SIG-M5 (cell line): ENCODE measurements at regions not wholly inside any gene's neighbourhood (a gene's known extent, or its start where the extent isn't known, plus 50 kb on each side); places are given as distances from the start of the nearest gene placed in this dataset.
"Not testable (repeated sequence)": the region's sequence is repeated elsewhere in the genome, so short reads cannot be mapped to it uniquely, and the experiment has no call there.

Experiments used
- DNase-seq: peaks from one replicate; lab custom pipeline; 2025; lab: John Stamatoyannopoulos, UW

DNA sequence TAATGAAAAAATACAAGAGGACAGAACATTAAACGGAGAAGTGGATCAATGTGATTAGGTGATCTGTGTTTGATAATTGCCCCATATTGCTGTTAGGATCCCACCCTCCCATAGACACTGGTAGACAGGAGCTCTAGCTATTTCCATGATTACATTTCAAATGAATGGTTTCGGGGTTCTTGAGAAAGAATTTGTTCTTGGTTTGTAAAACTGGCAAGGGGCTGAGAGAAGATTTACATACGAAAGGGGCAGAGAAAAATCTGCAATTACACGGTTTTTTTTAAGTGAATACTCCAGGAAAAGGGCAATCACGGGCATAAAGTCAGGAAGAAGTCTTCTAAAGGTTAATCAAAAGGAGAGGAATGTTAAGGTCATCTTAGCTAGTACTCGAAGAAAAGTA, 2125.7 kb upstream of the PCDH20 start:
- DNase-seq = no peak

DNA sequence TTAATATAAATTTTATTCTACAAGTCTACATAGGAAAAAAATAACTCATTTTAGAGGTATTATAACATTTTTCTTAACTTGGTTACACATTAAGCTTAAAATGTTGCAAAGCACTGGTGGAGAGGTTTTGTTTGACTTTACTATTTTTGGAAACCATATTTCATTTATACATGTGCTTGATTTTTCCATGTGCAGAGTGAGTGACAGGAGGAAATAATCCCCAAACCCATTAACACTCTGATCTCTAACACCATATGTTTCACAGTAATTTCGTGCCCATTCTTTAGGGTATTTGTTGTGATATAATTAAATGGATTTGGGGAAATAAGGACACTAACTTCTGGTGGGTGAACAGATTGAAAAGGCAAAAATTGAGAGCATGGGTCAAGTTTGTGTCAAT, 2124.4 kb upstream of the PCDH20 start:
- DNase-seq = no peak

DNA sequence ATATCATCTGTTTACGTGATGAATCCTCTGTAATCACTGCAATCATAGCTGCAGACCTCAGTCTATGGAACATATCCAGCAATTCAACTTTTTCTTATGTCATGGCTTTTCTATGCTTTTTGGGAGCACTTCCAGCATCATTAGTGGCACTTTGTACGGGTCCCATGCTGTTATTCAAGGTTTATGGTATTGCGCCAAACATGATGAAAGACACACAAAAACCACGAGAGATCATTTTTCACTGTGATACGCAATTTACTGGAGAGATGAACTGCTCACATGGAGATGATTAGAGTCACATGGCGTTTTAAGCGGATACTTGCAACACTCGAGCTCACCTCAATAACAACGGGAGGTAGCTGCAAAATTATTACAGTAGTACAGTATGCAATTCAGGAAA, 2101.7 kb upstream of the PCDH20 start:
- DNase-seq = no peak

DNA sequence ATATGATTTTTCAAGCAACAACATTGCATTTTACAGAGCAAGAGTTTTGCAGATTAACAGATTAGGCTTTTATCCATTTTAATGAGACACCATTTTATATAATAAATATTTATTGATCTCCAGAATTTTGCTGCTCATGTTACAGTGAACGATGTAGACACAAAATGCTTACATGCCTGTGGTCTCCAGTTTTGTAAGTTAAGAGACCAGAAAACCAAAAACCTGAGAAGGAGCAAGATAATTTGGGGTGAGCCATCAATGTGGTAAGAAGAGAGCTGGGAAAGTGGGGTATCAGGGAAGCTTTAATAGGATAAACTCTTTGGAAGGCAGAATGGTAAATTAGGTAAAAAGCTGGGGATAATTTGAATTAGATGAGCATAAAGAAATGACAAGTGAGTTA, 2100.5 kb upstream of the PCDH20 start:
- DNase-seq = no peak

DNA sequence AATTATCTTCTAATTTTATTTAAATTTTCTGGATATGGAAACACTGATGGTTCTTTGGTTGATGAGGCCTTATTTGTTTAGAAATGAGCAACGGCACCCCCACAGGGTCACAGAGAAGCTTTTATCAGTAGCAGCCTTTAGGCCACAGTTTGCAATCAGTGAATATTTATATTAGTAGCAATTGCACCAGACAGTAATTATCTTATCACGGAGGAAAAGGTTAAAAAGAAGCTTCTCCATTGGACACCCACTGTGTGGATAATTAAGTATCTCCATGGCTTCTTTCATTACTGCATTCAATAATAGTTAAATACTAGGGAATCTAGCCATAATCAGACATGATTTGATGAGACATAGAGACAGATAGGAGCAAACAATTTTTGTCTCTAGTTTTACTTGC, 2099.2 kb upstream of the PCDH20 start:
- no peak for DNase-seq

DNA sequence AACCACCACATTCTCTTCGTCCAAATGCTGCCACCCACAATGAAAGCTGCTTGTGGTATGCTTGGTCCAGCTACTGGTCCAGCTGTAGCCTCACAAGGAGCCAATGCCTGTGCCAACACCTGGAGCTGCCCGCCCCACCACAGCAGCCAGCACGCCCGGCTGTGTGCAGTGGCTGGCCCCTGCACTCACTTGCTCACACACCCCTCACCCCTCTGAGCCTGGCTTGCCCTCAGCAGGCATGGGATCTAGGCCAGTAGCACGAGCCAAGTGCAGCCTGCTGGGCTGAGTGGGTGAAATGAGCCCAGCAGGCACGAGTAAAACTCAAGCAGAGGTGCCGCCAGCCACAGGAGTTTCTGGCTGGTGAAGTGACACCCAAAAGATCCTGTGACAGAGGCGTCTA, 2096.4 kb upstream of the PCDH20 start:
- no peak for DNase-seq

DNA sequence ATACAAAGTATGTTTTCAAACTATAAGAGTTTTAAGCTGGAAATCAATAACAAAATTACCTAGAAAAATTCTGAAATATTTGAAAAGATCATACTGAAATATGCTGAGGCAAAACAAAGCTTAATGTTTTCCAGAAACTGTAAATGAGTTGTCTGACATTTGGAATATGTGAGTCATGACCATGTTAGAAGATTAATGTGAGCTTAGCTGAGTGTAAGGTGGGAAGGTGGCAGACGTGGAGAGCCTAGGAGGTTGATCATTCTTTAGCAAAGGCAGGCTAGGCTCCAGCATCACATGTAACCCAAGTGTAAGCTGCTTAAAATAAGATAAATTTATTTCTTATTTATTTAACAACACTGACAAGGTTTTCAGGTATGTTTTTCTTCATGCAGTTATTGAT, 2086.1 kb upstream of the PCDH20 start:
- DNase-seq = no peak

DNA sequence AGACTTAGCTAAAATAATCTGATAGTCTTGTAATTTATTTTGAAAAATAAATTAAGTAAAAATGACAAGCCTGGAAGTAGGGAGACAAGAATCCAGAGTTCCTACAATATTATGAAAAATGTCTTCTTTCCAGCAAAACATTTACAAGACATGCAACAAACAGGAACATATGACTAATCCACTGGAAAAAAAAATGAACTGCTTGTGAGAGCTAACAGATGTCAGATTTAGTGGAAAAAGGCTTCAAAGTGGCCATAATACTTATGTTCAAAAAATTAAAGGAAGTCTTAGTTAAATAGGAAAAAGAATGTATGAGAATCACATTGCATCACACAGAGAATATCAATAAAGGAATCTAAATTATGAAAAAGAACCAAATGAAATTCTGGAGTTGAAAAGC, 2082.0 kb upstream of the PCDH20 start:
- no peak for DNase-seq

DNA sequence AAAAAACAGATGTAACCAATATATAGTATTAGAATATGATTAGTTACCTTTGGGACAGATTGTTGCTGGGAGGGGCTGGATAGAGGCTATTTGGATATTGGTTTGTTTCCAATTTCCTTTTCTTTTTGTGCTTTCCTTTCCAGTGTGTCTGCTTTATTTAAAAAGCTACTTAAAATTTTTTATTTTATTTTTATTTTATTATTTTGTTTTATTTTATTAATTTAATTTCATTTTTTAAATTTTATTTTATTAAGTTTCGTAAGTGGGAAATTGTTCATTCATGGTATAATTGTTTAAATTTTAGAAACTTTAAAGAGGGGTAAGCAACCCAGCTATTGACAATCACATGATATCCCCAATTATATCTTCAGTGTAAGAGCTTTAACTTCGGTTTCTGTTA, 2077.0 kb upstream of the PCDH20 start:
- no peak for DNase-seq

GRCh38 chr13:63490149-63490548, 2074.5 kb upstream of the PCDH20 start:
- no peak for DNase-seq

DNA sequence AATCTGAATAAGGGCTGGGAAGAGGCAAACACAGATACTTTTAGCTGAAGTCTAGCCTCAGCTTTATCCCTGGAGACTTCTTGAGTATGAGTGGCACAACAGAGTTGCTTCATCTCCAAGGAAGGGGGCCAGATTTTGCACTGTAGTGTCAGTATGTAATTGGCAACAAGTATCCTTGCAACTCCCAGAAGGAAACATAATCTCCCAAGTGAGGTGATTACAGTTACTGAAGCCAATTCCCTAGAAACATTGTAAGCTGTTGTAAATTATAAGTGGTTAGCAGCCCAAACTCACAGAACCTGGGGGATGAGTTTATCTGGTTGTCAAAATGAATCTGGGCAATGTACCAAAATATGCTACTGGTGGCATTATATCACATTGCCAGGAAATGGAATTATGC, 2065.7 kb upstream of the PCDH20 start:
- DNase-seq = no peak

- no peak for DNase-seq
These were observed 2057.1 kb upstream of the PCDH20 start for GRCh38 chr13:63472711-63473110.

- no peak for DNase-seq
These were observed 2048.3 kb upstream of the PCDH20 start for GRCh38 chr13:63463782-63464610.

DNA sequence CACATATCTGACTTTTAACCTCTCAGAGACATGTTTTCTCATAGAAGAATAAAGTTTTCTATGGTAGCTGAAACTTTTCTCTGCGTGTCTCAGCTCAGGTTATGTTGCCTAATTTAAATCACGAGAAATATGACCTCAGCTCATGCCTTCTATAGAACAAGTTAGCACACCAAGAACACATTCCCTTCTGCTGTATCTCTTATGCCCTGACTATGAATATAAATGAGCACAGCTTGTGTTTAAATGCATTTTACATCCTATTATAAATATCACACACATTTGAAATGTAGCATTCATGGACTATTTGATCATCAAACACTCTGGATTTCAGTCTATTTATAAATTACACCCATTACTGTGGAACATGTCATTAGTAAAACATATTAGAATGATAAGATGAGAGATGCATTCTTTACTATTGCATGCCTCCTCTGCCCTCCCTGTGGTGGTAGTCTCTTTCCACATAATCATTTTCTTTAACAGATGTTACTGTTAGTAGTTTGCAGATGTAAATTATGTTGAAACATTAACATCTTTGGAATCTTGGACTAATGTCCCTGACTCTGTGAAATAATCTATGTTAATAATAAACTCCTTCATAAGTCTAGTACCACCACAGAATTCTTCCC, 2044.9 kb upstream of the PCDH20 start:
- DNase-seq = no peak

DNA sequence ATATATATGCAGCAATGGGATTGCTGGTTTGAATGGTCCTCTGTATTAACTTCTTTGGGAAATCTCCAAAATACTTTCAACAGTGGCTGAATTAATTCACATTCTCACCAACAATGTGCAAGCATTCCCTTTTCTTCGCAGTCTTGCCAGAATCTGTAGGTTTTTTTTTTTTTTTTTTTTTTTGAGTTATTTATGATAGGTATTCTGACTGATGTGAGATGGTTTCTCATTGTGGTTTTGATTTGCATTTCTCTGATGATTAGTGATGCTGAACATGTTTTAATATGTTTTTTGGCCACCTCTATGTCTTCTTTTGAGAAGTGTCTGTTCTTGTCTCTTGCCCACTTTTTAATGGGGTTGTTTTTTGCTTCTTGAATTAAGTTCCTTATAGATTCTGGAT, 2041.5 kb upstream of the PCDH20 start:
- DNase-seq = no peak

- no peak for DNase-seq
These were observed 2040.3 kb upstream of the PCDH20 start for GRCh38 chr13:63455938-63456337.

DNA sequence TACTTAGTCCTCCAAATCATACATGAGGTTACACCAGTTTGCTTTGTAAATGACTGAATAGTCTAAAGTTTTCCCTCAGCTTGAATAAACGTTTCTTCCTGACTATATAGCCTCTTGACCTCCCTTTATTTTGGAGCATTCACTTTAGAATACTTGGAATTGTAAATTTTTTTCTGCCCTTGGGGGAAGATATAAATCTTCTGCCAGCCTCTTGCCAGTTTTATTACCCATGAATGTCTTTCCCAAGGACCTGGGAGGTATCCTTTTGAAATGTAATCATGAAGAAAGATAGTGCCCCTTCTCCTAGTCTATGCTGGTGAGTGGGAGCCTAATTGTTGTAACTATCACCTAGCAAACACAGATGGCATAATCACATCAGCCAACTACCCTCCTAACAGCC, 2033.9 kb upstream of the PCDH20 start:
- DNase-seq = no peak

GRCh38 chr13:63448692-63449091, 2033.0 kb upstream of the PCDH20 start:
- DNase-seq = no peak

DNA sequence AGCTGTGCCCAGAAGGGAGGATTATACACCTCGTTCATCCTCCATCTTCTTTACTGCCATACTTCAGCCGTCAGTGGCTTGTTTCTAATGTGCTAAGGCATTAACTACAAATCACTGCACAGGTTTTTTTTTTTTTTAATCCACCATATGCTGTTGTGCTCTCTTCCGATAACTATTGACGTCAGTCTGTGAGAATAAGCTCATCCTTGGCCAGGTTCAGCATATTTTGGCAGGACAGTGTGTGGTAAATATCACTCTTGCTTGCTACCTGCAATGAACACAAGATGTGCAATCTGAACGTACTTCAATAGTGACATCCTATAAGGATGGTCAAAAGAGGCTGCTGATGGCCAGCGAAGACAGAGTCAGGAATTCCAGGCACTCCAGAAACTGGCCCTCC, 2030.7 kb upstream of the PCDH20 start:
- DNase-seq = no peak

DNA sequence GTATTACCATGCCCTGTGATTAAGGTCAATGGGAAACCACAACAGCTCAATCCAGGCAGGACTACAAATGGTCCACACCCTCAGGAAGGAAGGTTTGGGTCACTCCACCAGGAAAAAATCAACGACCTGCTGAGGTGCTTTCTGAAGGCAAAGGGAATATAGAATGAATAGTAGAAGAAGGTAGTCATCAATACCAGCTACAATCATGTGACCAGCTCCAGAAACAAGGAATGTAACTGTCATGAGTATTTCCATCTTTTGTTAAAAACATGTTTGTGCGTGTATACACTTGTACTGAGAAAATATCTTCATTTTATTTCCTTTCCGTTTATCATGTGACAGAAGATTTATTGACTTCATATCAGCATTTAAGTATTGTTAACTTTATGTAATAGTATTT, 2028.6 kb upstream of the PCDH20 start:
- not testable (repeated sequence) for DNase-seq

DNA sequence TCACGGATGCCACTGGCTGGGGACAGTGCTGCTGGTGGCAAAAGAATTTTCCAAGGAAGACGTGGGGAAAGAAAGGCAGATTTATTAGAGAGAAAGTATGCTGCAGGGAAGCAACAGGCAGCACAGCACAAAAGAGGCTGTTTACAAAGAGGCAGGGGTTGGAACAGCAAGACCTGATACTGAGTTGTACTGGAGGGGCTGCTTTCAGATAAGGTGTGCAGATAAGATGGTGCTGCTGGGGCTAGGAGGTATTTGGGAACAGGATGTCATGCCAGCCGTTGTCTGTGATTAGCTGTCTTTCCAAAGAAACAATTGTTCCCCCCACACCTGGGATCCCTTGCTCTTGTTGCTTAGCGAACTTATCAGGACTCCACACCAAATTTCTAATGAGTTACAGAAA, 2023.3 kb upstream of the PCDH20 start:
- DNase-seq = no peak

DNA sequence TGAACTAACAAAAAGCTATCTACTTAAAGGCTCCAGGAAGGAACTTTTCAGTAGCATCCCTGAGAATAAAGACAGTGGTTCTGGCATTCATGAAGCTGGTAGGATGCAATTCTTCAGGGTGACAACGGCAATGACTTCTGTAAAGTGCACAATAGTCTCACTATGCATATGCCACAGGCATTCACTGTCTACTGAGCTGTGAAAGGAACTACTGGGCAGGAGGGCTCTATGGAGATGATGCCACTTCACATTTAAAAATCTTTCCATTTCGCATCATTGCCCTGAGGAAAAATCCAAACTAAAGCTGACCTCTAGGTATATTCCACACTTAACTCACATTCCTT, 2020.6 kb upstream of the PCDH20 start:
- DNase-seq = no peak

GRCh38 chr13:63435667-63436324, 2020.1 kb upstream of the PCDH20 start:
- no peak for DNase-seq
